Progenitor cell of endocrine pancreas (in vitro differentiated cells): ENCODE measurements at regions not wholly inside any gene's neighbourhood (a gene's known extent, or its start where the extent isn't known, plus 50 kb on each side); places are given as distances from the start of the nearest gene placed in this dataset.

Experiments used
- DNase-seq: peaks from one replicate; pipeline ENCODE4 v3.0.0; 2021; ENCODE audit warnings: low spot score; ENCODE audit not compliant: unreplicated experiment
- H3K27ac Mint-ChIP-seq: 2 replicates; pipeline ENCODE4 v1.8.0; 2021; ENCODE audit warnings: mild to moderate bottlenecking, moderate library complexity, mixed read lengths
- H3K27me3 Mint-ChIP-seq: 2 replicates; pipeline ENCODE4 v1.8.0; 2021; ENCODE audit warnings: mixed read lengths
- H3K36me3 Mint-ChIP-seq: 2 replicates; pipeline ENCODE4 v1.8.0; 2022; ENCODE audit warnings: mixed read lengths; ENCODE audit not compliant: insufficient read depth
- H3K4me1 Mint-ChIP-seq: 2 replicates; pipeline ENCODE4 v1.8.0; 2021; ENCODE audit warnings: low read depth, mixed read lengths
- H3K4me3 Mint-ChIP-seq: 2 replicates; pipeline ENCODE4 v1.8.0; 2021; ENCODE audit warnings: low read depth, mild to moderate bottlenecking, moderate library complexity, mixed read lengths
- H3K9me3 Mint-ChIP-seq: 2 replicates; pipeline ENCODE4 v1.8.0; 2021; ENCODE audit warnings: low read depth, mixed read lengths
- TF ChIP-seq, protein P1 (sequence below): fragments of 200-600 bp; sonication (generic); IDR thresholded peaks from one replicate; pipeline ENCODE4 v1.5.0; 2021; ENCODE audit warnings: antibody characterized with exemption, mild to moderate bottlenecking; ENCODE audit not compliant: unreplicated experiment

- no peaks in the 10 kb centered on the region for H3K36me3 Mint-ChIP-seq
- no peak overlapping the region for H3K27ac Mint-ChIP-seq
- peaks cover 14% of the 10 kb centered on the region for H3K9me3 Mint-ChIP-seq
- TF ChIP-seq, protein P1, sequence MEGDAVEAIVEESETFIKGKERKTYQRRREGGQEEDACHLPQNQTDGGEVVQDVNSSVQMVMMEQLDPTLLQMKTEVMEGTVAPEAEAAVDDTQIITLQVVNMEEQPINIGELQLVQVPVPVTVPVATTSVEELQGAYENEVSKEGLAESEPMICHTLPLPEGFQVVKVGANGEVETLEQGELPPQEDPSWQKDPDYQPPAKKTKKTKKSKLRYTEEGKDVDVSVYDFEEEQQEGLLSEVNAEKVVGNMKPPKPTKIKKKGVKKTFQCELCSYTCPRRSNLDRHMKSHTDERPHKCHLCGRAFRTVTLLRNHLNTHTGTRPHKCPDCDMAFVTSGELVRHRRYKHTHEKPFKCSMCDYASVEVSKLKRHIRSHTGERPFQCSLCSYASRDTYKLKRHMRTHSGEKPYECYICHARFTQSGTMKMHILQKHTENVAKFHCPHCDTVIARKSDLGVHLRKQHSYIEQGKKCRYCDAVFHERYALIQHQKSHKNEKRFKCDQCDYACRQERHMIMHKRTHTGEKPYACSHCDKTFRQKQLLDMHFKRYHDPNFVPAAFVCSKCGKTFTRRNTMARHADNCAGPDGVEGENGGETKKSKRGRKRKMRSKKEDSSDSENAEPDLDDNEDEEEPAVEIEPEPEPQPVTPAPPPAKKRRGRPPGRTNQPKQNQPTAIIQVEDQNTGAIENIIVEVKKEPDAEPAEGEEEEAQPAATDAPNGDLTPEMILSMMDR: no peak
- no peaks in the 10 kb centered on the region for H3K27me3 Mint-ChIP-seq
- no peak for DNase-seq
- no peak overlapping the region for H3K4me3 Mint-ChIP-seq
- no peaks in the 10 kb centered on the region for H3K4me1 Mint-ChIP-seq
Measured at GRCh38 chr13:89181041-89181440, 1509.9 kb downstream of the SLITRK5 start.

DNA sequence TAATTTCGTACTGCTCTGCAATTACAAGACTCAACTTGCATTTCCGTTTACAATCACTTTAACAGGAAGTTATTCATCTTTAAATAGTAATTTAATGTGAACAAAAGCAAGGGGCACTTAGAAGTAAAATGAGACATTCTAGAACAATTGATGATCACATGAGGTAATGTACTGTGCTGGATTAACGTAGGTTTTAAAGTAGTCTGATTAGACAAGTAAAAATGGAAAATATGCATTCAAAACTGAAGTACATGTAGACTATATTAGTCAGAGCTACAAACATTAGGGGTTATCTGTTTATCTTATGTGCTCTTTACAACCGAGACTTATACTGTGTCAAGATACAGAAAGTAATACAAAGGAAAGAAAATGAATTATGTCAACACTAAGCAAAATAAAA is 1528.0 kb downstream of the SLITRK5 start:
- TF ChIP-seq, protein P1: no peak
- Mint-ChIP-seq H3K27ac (no peak overlapping the region), H3K4me1 (peaks cover 10% of the 10 kb centered on the region), H3K4me3 (no peak overlapping the region), H3K36me3 (no peaks in the 10 kb centered on the region), H3K27me3 (no peaks in the 10 kb centered on the region), H3K9me3 (peaks cover 7% of the 10 kb centered on the region)
- no peak for DNase-seq

DNA sequence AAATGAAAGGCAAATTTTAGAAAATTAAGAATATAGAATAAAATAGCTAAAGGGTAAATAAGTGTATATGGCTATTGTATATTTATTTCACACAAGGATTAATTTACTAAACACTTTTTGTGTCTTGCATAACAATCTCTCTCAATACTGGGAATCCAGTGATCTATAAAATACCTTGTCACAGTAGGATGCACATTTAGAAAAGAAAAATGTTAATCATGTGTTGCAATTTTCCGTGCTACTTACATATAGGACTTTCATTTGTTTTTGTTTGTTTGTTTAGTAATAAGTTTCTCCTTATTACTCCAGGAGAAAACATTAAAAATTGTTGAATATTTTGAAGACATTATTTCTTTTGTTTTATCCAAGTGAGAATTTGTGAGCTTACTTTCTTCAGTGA is 1533.3 kb downstream of the SLITRK5 start:
- Mint-ChIP-seq H3K9me3 (no peaks in the 10 kb centered on the region), H3K4me3 (no peak overlapping the region)

DNA sequence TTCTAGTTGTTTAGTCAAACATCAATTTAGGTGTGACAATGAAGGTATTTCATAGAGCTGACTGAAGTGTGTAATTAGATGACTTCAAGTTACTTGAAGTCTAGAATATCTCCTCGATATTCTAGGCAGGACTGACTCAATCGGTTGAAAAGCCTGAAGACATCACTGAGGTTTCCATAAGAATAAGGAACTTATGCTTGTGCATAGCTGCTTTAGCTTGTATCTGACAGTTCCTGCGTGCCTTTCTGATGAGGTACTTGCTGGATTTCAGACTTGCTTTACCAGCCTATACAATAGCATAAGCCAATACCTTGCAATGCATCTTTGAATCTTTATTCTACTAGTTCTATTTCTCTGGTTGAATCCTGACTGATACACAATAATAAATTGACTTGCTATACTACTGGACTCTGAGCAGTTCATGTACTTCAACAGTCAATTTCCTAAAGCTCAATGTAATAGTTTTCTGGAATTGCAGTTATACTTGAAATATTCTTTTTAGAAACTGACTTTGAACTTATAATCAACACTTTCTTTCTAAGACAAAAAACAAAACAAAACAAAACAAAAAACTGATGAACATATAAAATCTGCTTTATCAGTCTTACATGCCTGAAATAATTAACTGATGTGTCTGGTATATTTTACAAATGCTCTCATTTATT is 1534.8 kb downstream of the SLITRK5 start:
- no peaks in the 10 kb centered on the region for H3K36me3 Mint-ChIP-seq
- no peak overlapping the region for H3K27ac Mint-ChIP-seq
- H3K9me3 Mint-ChIP-seq: no peaks in the 10 kb centered on the region
- TF ChIP-seq, protein P1: no peak
- no peak for DNase-seq
- peaks cover under 1% of the 10 kb centered on the region for H3K4me1 Mint-ChIP-seq
- H3K27me3 Mint-ChIP-seq: no peaks in the 10 kb centered on the region
- H3K4me3 Mint-ChIP-seq: no peak overlapping the region

More for the DNA sequence above, 1533.3 kb downstream of the SLITRK5 start:
- peaks cover 4% of the 10 kb centered on the region for H3K4me1 Mint-ChIP-seq
- no peak for DNase-seq
- no peak overlapping the region for H3K27ac Mint-ChIP-seq
- H3K36me3 Mint-ChIP-seq: no peaks in the 10 kb centered on the region
- TF ChIP-seq, protein P1: no peak
- no peaks in the 10 kb centered on the region for H3K27me3 Mint-ChIP-seq

DNA sequence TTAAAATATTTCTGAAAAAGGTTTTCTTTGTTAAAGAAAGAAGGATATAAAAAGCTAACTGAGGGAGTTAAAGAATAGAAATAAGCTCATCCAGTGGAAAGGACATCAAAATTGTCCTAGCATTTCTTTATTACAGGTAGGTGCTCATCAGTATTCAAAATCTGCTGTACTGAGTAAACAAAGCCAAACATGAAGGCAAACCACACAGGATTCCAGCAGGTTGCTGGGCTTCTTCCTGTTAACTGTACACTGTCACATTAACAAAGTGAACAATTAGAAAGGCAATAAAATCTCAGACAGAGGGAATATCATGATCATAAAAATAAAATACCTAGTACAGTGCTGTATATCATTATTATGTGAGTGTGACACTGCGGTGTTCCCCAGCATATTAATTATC is 1541.0 kb downstream of the SLITRK5 start:
- H3K4me1 Mint-ChIP-seq: no peaks in the 10 kb centered on the region
- H3K27ac Mint-ChIP-seq: no peak overlapping the region
- no peak for DNase-seq
- H3K27me3 Mint-ChIP-seq: no peaks in the 10 kb centered on the region
- H3K9me3 Mint-ChIP-seq: no peaks in the 10 kb centered on the region
- no peak overlapping the region for H3K4me3 Mint-ChIP-seq
- TF ChIP-seq, protein P1: no peak
- no peaks in the 10 kb centered on the region for H3K36me3 Mint-ChIP-seq
